GM12874 (cell line): ENCODE measurements at regions not wholly inside any gene's neighbourhood (a gene's known extent, or its start where the extent isn't known, plus 50 kb on each side); places are given as distances from the start of the nearest gene placed in this dataset.

Experiments
- CTCF ChIP-seq: IDR thresholded peaks from 2 replicates; pipeline ENCODE4 v1.5.1; 2011; ENCODE audit warnings: low read depth, mild to moderate bottlenecking, control low read depth, low read length, moderate library complexity; ENCODE audit not compliant: insufficient read depth

GRCh38 chr2:82320296-82320695 is 2015.7 kb upstream of the LRRTM1 start:
- no peak for TF ChIP-seq CTCF

- no peak for TF ChIP-seq CTCF
Measured at GRCh38 chr2:82317012-82317411, 2012.5 kb upstream of the LRRTM1 start.

GRCh38 chr2:82316586-82316985 is 2012.0 kb upstream of the LRRTM1 start:
- TF ChIP-seq CTCF, result no peak

- TF ChIP-seq CTCF, result no peak
Measured at GRCh38 chr2:82314836-82315472, 2010.4 kb upstream of the LRRTM1 start.

- no peak for TF ChIP-seq CTCF
Measured at GRCh38 chr2:82307511-82307910, 2003.0 kb upstream of the LRRTM1 start.

GRCh38 chr2:82301506-82301905 is 1997.0 kb upstream of the LRRTM1 start:
- no peak for TF ChIP-seq CTCF

- no peak for TF ChIP-seq CTCF
Measured at GRCh38 chr2:82289446-82289845, 1984.9 kb upstream of the LRRTM1 start.
